ENCODE measurements at regions not wholly inside any gene's neighbourhood (a gene's known extent, or its start where the extent isn't known, plus 50 kb on each side); places are given as distances from the start of the nearest gene placed in this dataset.

DNA sequence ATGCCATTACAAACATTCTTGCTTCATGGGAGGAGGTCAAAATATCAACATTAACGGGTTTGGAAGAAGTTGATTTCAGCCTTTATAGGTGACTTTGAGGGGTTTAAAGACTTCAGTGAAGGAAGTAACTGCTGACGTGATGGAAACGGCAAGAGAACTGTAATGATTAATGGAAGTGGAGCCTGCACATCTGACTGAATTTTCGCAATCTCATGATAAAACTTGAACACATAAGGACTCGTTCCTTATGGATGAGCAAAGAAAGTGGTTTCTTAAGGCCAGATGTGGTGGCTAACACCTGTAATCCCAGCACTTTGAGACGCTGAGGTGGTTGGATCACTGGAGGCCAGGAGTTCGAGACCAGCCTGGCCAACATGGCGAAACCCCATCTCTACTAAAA, 226.1 kb downstream of the BCAS1 start:
- Mint-ChIP-seq H3K36me3 (ENCODE audit: insufficient read depth) (no peaks in the 10 kb centered on the region), H3K4me1 (ENCODE audit: low read depth) (peaks cover 16% of the 10 kb centered on the region), H3K4me3 (ENCODE audit: low read depth) (no peak overlapping the region), H3K27me3 (no peaks in the 10 kb centered on the region), H3K9me3 (ENCODE audit: low read depth) (no peaks in the 10 kb centered on the region), H3K27ac (no peak overlapping the region)
- no peak for DNase-seq (ENCODE audit: low spot score, unreplicated experiment)
- TF ChIP-seq, protein P1, sequence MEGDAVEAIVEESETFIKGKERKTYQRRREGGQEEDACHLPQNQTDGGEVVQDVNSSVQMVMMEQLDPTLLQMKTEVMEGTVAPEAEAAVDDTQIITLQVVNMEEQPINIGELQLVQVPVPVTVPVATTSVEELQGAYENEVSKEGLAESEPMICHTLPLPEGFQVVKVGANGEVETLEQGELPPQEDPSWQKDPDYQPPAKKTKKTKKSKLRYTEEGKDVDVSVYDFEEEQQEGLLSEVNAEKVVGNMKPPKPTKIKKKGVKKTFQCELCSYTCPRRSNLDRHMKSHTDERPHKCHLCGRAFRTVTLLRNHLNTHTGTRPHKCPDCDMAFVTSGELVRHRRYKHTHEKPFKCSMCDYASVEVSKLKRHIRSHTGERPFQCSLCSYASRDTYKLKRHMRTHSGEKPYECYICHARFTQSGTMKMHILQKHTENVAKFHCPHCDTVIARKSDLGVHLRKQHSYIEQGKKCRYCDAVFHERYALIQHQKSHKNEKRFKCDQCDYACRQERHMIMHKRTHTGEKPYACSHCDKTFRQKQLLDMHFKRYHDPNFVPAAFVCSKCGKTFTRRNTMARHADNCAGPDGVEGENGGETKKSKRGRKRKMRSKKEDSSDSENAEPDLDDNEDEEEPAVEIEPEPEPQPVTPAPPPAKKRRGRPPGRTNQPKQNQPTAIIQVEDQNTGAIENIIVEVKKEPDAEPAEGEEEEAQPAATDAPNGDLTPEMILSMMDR (IDR thresholded peaks at IDR 0.05; ENCODE audit: unreplicated experiment): no peak

DNA sequence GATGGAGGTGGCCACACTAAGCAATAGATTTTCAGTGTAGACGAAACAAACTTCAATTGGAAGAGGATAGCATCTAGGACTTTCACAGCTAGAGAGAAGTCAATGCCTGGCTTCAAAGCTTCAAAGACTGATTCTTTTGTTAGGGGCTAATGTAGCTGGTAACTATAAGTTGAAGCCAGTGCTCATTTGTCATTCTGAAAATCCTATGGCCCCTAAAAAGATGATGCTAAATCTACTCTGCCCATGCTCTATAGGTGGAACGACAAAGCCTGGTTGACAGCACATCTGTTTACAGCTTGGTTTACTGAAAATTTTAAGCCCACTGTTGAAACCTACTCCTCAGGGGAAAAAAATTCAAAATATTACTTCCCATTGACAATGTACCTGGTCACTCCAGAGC, 226.7 kb downstream of the BCAS1 start:
- H3K9me3 Mint-ChIP-seq (ENCODE audit: low read depth): no peaks in the 10 kb centered on the region
- TF ChIP-seq, protein P1 (IDR thresholded peaks at IDR 0.05; ENCODE audit: unreplicated experiment): no peak
- peaks cover 16% of the 10 kb centered on the region for H3K4me1 Mint-ChIP-seq (ENCODE audit: low read depth)
- no peaks in the 10 kb centered on the region for H3K36me3 Mint-ChIP-seq (ENCODE audit: insufficient read depth)
- no peak for DNase-seq (ENCODE audit: low spot score, unreplicated experiment)
- H3K4me3 Mint-ChIP-seq (ENCODE audit: low read depth): no peak overlapping the region
- no peaks in the 10 kb centered on the region for H3K27me3 Mint-ChIP-seq
- H3K27ac Mint-ChIP-seq: no peak overlapping the region

DNA sequence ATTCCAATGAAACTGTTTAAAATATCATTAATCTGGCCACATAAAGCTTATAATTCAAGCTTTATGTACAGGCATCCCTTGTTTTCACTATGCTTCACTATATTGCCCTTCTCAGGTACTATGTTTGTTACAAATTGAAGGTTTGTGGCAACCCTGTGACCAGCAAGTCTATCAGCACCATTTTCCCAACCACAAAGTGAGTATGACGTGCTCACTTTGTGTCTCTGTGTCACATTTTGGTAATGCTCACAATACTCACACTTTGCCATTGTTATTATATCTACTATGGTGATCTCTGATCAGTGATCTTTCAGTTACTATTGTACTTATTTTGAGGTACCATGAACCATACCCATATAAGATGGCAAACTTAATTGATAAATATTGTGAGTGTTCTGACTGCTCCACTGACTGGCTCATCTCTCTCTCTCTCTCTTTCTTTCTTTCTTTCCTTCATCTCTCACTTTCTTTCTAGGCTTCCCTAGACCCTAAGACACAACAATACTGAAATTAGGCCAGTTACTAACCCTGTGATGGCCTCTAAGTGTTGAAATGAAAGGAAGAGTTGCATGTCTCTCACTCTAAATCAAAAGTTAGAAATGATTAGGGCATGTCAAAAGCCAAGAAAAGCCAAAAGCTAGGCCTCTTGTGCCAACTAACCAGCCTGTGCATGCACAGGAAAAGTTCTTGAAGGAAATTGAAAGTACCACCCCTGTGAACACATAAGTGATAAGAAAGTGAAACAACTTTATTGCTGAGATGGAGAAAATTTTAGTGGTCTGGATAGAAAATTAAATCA, 227.9 kb downstream of the BCAS1 start:
- Mint-ChIP-seq H3K4me1 (ENCODE audit: low read depth) (peaks cover 9% of the 10 kb centered on the region), H3K27ac (no peak overlapping the region), H3K4me3 (ENCODE audit: low read depth) (no peak overlapping the region), H3K27me3 (no peaks in the 10 kb centered on the region), H3K36me3 (ENCODE audit: insufficient read depth) (no peaks in the 10 kb centered on the region), H3K9me3 (ENCODE audit: low read depth) (no peaks in the 10 kb centered on the region)
- DNase-seq (ENCODE audit: low spot score, unreplicated experiment): no peak
- TF ChIP-seq, protein P1 (IDR thresholded peaks at IDR 0.05; ENCODE audit: unreplicated experiment): no peak

DNA sequence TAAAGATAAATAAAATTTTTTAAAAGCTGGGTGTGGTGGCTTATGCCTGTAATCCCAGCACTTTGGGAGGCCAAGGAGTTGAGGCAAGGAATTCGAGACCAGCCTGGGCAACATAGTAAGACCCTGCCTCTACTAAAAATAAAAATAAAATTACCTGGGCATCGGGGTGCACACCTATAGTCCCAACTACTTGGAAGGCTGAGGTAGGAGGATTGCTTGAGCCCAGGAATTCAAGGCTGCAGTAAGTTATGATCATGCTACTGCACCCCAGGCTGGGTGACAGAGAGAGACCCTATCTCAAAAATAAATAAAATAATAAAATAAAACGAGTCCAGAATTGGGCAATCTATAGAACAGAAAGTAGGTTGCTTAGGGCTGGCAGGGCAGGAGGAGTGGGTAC, 228.7 kb downstream of the BCAS1 start:
- H3K4me1 Mint-ChIP-seq (ENCODE audit: low read depth): peaks cover 3% of the 10 kb centered on the region
- no peaks in the 10 kb centered on the region for H3K27me3 Mint-ChIP-seq
- no peak overlapping the region for H3K27ac Mint-ChIP-seq
- no peaks in the 10 kb centered on the region for H3K36me3 Mint-ChIP-seq (ENCODE audit: insufficient read depth)
- no peaks in the 10 kb centered on the region for H3K9me3 Mint-ChIP-seq (ENCODE audit: low read depth)
- no peak for DNase-seq (ENCODE audit: low spot score, unreplicated experiment)
- no peak overlapping the region for H3K4me3 Mint-ChIP-seq (ENCODE audit: low read depth)
- TF ChIP-seq, protein P1 (IDR thresholded peaks at IDR 0.05; ENCODE audit: unreplicated experiment): no peak

DNA sequence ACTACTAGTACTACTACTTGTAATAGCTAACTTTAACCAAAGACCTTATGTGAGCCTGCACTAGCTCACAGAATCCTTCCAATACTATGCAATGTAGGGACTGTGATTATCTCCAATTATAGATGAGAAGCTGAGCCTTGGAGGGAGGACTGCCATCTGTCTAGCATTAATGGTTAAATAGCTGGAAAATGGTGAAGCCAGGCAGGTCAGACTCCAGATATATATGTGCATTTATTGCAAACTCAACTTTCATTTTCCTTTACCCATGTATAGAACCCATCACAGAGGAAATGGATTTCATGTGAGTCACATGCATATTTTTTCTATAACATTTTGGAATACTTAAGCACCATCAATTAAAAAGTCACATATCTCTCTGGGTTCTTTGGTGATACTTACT, 229.9 kb downstream of the BCAS1 start:
- H3K4me3 Mint-ChIP-seq (ENCODE audit: low read depth): no peak overlapping the region
- no peaks in the 10 kb centered on the region for H3K4me1 Mint-ChIP-seq (ENCODE audit: low read depth)
- no peak for DNase-seq (ENCODE audit: low spot score, unreplicated experiment)
- H3K27ac Mint-ChIP-seq: no peak overlapping the region
- H3K27me3 Mint-ChIP-seq: no peaks in the 10 kb centered on the region
- TF ChIP-seq, protein P1 (IDR thresholded peaks at IDR 0.05; ENCODE audit: unreplicated experiment): no peak
- H3K9me3 Mint-ChIP-seq (ENCODE audit: low read depth): no peaks in the 10 kb centered on the region
- H3K36me3 Mint-ChIP-seq (ENCODE audit: insufficient read depth): no peaks in the 10 kb centered on the region

Measured in progenitor cell of endocrine pancreas (in vitro differentiated cells).